ENCODE measurements at regions not wholly inside any gene's neighbourhood (a gene's known extent, or its start where the extent isn't known, plus 50 kb on each side); places are given as distances from the start of the nearest gene placed in this dataset.

GRCh38 chr5:61657010-61657409 is 325.0 kb downstream of the ZSWIM6 start:
- Histone ChIP-seq H3K4me1 (ENCODE audit: insufficient read depth, low read length) (no peaks in the 10 kb centered on the region), H3K27me3 (ENCODE audit: insufficient read depth, low read length, poor library complexity) (peaks cover 3% of the 10 kb centered on the region), H3K27ac (ENCODE audit: low read length) (no peak overlapping the region), H2AFZ (ENCODE audit: low read depth, low read length) (no peak overlapping the region), H3K9ac (ENCODE audit: low read depth, low read length) (no peak overlapping the region), H3K4me2 (ENCODE audit: insufficient read depth, low read length) (no peak overlapping the region), H3K79me2 (ENCODE audit: insufficient read depth, low read length) (no peaks in the 10 kb centered on the region), H3K4me3 (ENCODE audit: low read depth in 1 of 2, low read length in 2 of 2) (no peak overlapping the region), H3K36me3 (ENCODE audit: insufficient read depth, low read length) (no peaks in the 10 kb centered on the region), H4K20me1 (ENCODE audit: insufficient read depth, low read length) (no peaks in the 10 kb centered on the region), H3K9me3 (ENCODE audit: insufficient read depth, low read length, severe bottlenecking) (no peaks in the 10 kb centered on the region)
- TF ChIP-seq EZH2 (IDR thresholded peaks at IDR 0.05; ENCODE audit: borderline replicate concordance, low read depth, low read length, severe bottlenecking) (no peak), CTCF (IDR thresholded peaks at IDR 0.05; ENCODE audit: borderline replicate concordance, extremely low read depth, low read length, poor library complexity, severe bottlenecking) (no peak)
- ATAC-seq (ENCODE audit: insufficient read depth, low read depth) (no peak), DNase-seq (no peak)

- Histone ChIP-seq H3K4me2 (ENCODE audit: insufficient read depth, low read length) (no peak overlapping the region), H3K4me1 (ENCODE audit: insufficient read depth, low read length) (no peaks in the 10 kb centered on the region), H4K20me1 (ENCODE audit: insufficient read depth, low read length) (no peaks in the 10 kb centered on the region), H2AFZ (ENCODE audit: low read depth, low read length) (no peak overlapping the region), H3K27me3 (ENCODE audit: insufficient read depth, low read length, poor library complexity) (no peaks in the 10 kb centered on the region), H3K9ac (ENCODE audit: low read depth, low read length) (no peak overlapping the region), H3K4me3 (ENCODE audit: low read depth in 1 of 2, low read length in 2 of 2) (no peak overlapping the region), H3K9me3 (ENCODE audit: insufficient read depth, low read length, severe bottlenecking) (no peaks in the 10 kb centered on the region), H3K36me3 (ENCODE audit: insufficient read depth, low read length) (no peaks in the 10 kb centered on the region), H3K27ac (ENCODE audit: low read length) (no peak overlapping the region), H3K79me2 (ENCODE audit: insufficient read depth, low read length) (no peaks in the 10 kb centered on the region)
- ATAC-seq (ENCODE audit: insufficient read depth, low read depth) (no peak), DNase-seq (no peak)
- no peak for TF ChIP-seq CTCF (IDR thresholded peaks at IDR 0.05; ENCODE audit: borderline replicate concordance, extremely low read depth, low read length, poor library complexity, severe bottlenecking)
- TF ChIP-seq EZH2 (IDR thresholded peaks at IDR 0.05; ENCODE audit: borderline replicate concordance, low read depth, low read length, severe bottlenecking): no peak
Measured at GRCh38 chr5:61657686-61658085, 325.6 kb downstream of the ZSWIM6 start.

GRCh38 chr5:61658592-61659008 is 326.5 kb downstream of the ZSWIM6 start:
- no peaks in the 10 kb centered on the region for H3K36me3 ChIP-seq (ENCODE audit: insufficient read depth, low read length)
- DNase-seq: peak; percentile 77
- H3K4me1 ChIP-seq (ENCODE audit: insufficient read depth, low read length): no peaks in the 10 kb centered on the region
- H3K4me3 ChIP-seq (ENCODE audit: low read depth in 1 of 2, low read length in 2 of 2): no peak overlapping the region
- H4K20me1 ChIP-seq (ENCODE audit: insufficient read depth, low read length): no peaks in the 10 kb centered on the region
- ATAC-seq (ENCODE audit: insufficient read depth, low read depth): peak; percentile 96
- no peak overlapping the region for H3K4me2 ChIP-seq (ENCODE audit: insufficient read depth, low read length)
- H3K9me3 ChIP-seq (ENCODE audit: insufficient read depth, low read length, severe bottlenecking): no peaks in the 10 kb centered on the region
- no peak overlapping the region for H3K27ac ChIP-seq (ENCODE audit: low read length)
- no peak overlapping the region for H3K9ac ChIP-seq (ENCODE audit: low read depth, low read length)
- H3K27me3 ChIP-seq (ENCODE audit: insufficient read depth, low read length, poor library complexity): no peaks in the 10 kb centered on the region
- H2AFZ ChIP-seq (ENCODE audit: low read depth, low read length): no peak overlapping the region
- TF ChIP-seq CTCF (IDR thresholded peaks at IDR 0.05; ENCODE audit: borderline replicate concordance, extremely low read depth, low read length, poor library complexity, severe bottlenecking) (peak; percentile 93), EZH2 (IDR thresholded peaks at IDR 0.05; ENCODE audit: borderline replicate concordance, low read depth, low read length, severe bottlenecking) (no peak)
- no peaks in the 10 kb centered on the region for H3K79me2 ChIP-seq (ENCODE audit: insufficient read depth, low read length)

GRCh38 chr5:61659221-61659696 is 327.2 kb downstream of the ZSWIM6 start:
- no peaks in the 10 kb centered on the region for H3K9me3 ChIP-seq (ENCODE audit: insufficient read depth, low read length, severe bottlenecking)
- no peaks in the 10 kb centered on the region for H3K27me3 ChIP-seq (ENCODE audit: insufficient read depth, low read length, poor library complexity)
- no peaks in the 10 kb centered on the region for H3K36me3 ChIP-seq (ENCODE audit: insufficient read depth, low read length)
- H3K27ac ChIP-seq (ENCODE audit: low read length): no peak overlapping the region
- no peaks in the 10 kb centered on the region for H4K20me1 ChIP-seq (ENCODE audit: insufficient read depth, low read length)
- no peaks in the 10 kb centered on the region for H3K79me2 ChIP-seq (ENCODE audit: insufficient read depth, low read length)
- ATAC-seq (ENCODE audit: insufficient read depth, low read depth): no peak
- no peak overlapping the region for H3K4me3 ChIP-seq (ENCODE audit: low read depth in 1 of 2, low read length in 2 of 2)
- H3K4me2 ChIP-seq (ENCODE audit: insufficient read depth, low read length): no peak overlapping the region
- TF ChIP-seq EZH2 (IDR thresholded peaks at IDR 0.05; ENCODE audit: borderline replicate concordance, low read depth, low read length, severe bottlenecking): no peak
- TF ChIP-seq CTCF (IDR thresholded peaks at IDR 0.05; ENCODE audit: borderline replicate concordance, extremely low read depth, low read length, poor library complexity, severe bottlenecking): no peak
- H3K9ac ChIP-seq (ENCODE audit: low read depth, low read length): no peak overlapping the region
- no peaks in the 10 kb centered on the region for H3K4me1 ChIP-seq (ENCODE audit: insufficient read depth, low read length)
- H2AFZ ChIP-seq (ENCODE audit: low read depth, low read length): no peak overlapping the region
- no peak for DNase-seq
